ENCODE measurements at regions not wholly inside any gene's neighbourhood (a gene's known extent, or its start where the extent isn't known, plus 50 kb on each side); places are given as distances from the start of the nearest gene placed in this dataset.

GRCh38 chr6:163971841-163972838, 557.6 kb downstream of the QKI start:
- Histone ChIP-seq H3K27ac (ENCODE audit: low read length) (no peak overlapping the region), H3K4me1 (ENCODE audit: low read length) (no peaks in the 10 kb centered on the region), H3K36me3 (replicated peaks; ENCODE audit: low read depth, low read length) (no peaks in the 10 kb centered on the region), H3K9ac (ENCODE audit: low read length) (no peak overlapping the region), H3K79me2 (ENCODE audit: low read length) (no peaks in the 10 kb centered on the region), H3K4me3 (ENCODE audit: low read length) (no peak overlapping the region), H3K27me3 (ENCODE audit: low read depth, low read length) (no peaks in the 10 kb centered on the region), H4K20me1 (ENCODE audit: insufficient read depth, low read length) (no peaks in the 10 kb centered on the region), H2AFZ (ENCODE audit: low read depth, low read length) (no peak overlapping the region), H3K4me2 (ENCODE audit: low read length) (no peak overlapping the region), H3K9me3 (ENCODE audit: insufficient read depth, low read length) (no peaks in the 10 kb centered on the region)
- TF ChIP-seq EZH2phosphoT487 (IDR thresholded peaks at IDR 0.05; ENCODE audit: low read depth) = no peak

- Histone ChIP-seq H4K20me1 (ENCODE audit: insufficient read depth, low read length) (no peaks in the 10 kb centered on the region), H3K9me3 (ENCODE audit: insufficient read depth, low read length) (no peaks in the 10 kb centered on the region), H3K4me3 (ENCODE audit: low read length) (no peak overlapping the region), H3K4me1 (ENCODE audit: low read length) (no peaks in the 10 kb centered on the region), H2AFZ (ENCODE audit: low read depth, low read length) (no peak overlapping the region), H3K9ac (ENCODE audit: low read length) (no peak overlapping the region), H3K4me2 (ENCODE audit: low read length) (no peak overlapping the region), H3K27ac (ENCODE audit: low read length) (no peak overlapping the region), H3K79me2 (ENCODE audit: low read length) (no peaks in the 10 kb centered on the region), H3K27me3 (ENCODE audit: low read depth, low read length) (no peaks in the 10 kb centered on the region), H3K36me3 (replicated peaks; ENCODE audit: low read depth, low read length) (no peaks in the 10 kb centered on the region)
- TF ChIP-seq CTCF (IDR thresholded peaks at IDR 0.05; ENCODE audit: low read depth, low read length) (no peak), EZH2phosphoT487 (IDR thresholded peaks at IDR 0.05; ENCODE audit: low read depth) (no peak)
These were observed 556.5 kb downstream of the QKI start for GRCh38 chr6:163970846-163971564.

GRCh38 chr6:163965426-163966348, 551.2 kb downstream of the QKI start:
- Histone ChIP-seq H3K4me3 (ENCODE audit: low read length) (no peak overlapping the region), H3K27ac (ENCODE audit: low read length) (no peak overlapping the region), H2AFZ (ENCODE audit: low read depth, low read length) (no peak overlapping the region), H3K27me3 (ENCODE audit: low read depth, low read length) (no peaks in the 10 kb centered on the region), H3K79me2 (ENCODE audit: low read length) (no peaks in the 10 kb centered on the region), H3K9me3 (ENCODE audit: insufficient read depth, low read length) (no peaks in the 10 kb centered on the region), H3K4me2 (ENCODE audit: low read length) (no peak overlapping the region), H4K20me1 (ENCODE audit: insufficient read depth, low read length) (no peaks in the 10 kb centered on the region), H3K9ac (ENCODE audit: low read length) (no peak overlapping the region), H3K4me1 (ENCODE audit: low read length) (no peaks in the 10 kb centered on the region), H3K36me3 (replicated peaks; ENCODE audit: low read depth, low read length) (no peaks in the 10 kb centered on the region)
- TF ChIP-seq EZH2phosphoT487 (IDR thresholded peaks at IDR 0.05; ENCODE audit: low read depth) (no peak), CTCF (IDR thresholded peaks at IDR 0.05; ENCODE audit: low read depth, low read length) (no peak)

- no peak overlapping the region for H2AFZ ChIP-seq (ENCODE audit: low read depth, low read length)
- TF ChIP-seq EZH2phosphoT487 (IDR thresholded peaks at IDR 0.05; ENCODE audit: low read depth) = no peak
- no peak overlapping the region for H3K4me2 ChIP-seq (ENCODE audit: low read length)
- H3K79me2 ChIP-seq (ENCODE audit: low read length) = no peaks in the 10 kb centered on the region
- H3K4me3 ChIP-seq (ENCODE audit: low read length) = no peak overlapping the region
- H3K36me3 ChIP-seq (replicated peaks; ENCODE audit: low read depth, low read length) = no peaks in the 10 kb centered on the region
- H3K4me1 ChIP-seq (ENCODE audit: low read length) = no peaks in the 10 kb centered on the region
- H3K9ac ChIP-seq (ENCODE audit: low read length) = no peak overlapping the region
- H4K20me1 ChIP-seq (ENCODE audit: insufficient read depth, low read length) = no peaks in the 10 kb centered on the region
- H3K27ac ChIP-seq (ENCODE audit: low read length) = no peak overlapping the region
- no peaks in the 10 kb centered on the region for H3K9me3 ChIP-seq (ENCODE audit: insufficient read depth, low read length)
- H3K27me3 ChIP-seq (ENCODE audit: low read depth, low read length) = no peaks in the 10 kb centered on the region
These were observed 550.3 kb downstream of the QKI start for GRCh38 chr6:163964789-163965188.
